CD14-positive monocyte (primary cell): ENCODE measurements at regions not wholly inside any gene's neighbourhood (a gene's known extent, or its start where the extent isn't known, plus 50 kb on each side); places are given as distances from the start of the nearest gene placed in this dataset.

Source experiments
- DNase-seq, 3 donors: peaks; one replicate each; pipeline ENCODE4 v3.0.0-alpha.2; 2011 to 2022
- H2AFZ ChIP-seq: 2 replicates; pipeline ENCODE4 v1.6.0; 2012; ENCODE audit warnings: mild to moderate bottlenecking, low read depth, low read length, inconsistent platforms; ENCODE audit not compliant: insufficient read depth, poor library complexity, severe bottlenecking
- H3K27ac ChIP-seq, 2 donors: 1 replicate in 1 of 2; 2 replicates in 1 of 2; pipeline ENCODE4 v1.5.1; 2012 to 2013; ENCODE audit warnings: low read length in 2 of 2, control low read depth in 1 of 2, inconsistent platforms in 1 of 2, low read depth in 1 of 2, mild to moderate bottlenecking in 1 of 2
- H3K27me3 ChIP-seq, 2 donors: one replicate each; pipeline versions ENCODE4 v1.6.0 to v1.6.1; 2011 to 2013; ENCODE audit warnings: low read length in 2 of 2; ENCODE audit not compliant: control insufficient read depth in 2 of 2, insufficient read depth in 2 of 2
- H3K36me3 ChIP-seq, 2 donors: replicated peaks in 1 of 2; 1 replicate in 1 of 2; 2 replicates in 1 of 2; pipeline versions ENCODE4 v1.5.1 to v1.6.1; 2012 to 2013; ENCODE audit warnings: low read length in 2 of 2, control low read depth in 1 of 2, inconsistent platforms in 1 of 2, mild to moderate bottlenecking in 1 of 2; ENCODE audit not compliant: insufficient read depth in 2 of 2, control insufficient read depth in 1 of 2
- H3K4me1 ChIP-seq, 2 donors: 1 replicate in 1 of 2; 2 replicates in 1 of 2; pipeline versions ENCODE4 v1.5.1 to v1.6.1; 2012 to 2013; ENCODE audit warnings: low read length in 2 of 2, control low read depth in 1 of 2, inconsistent platforms in 1 of 2, mild to moderate bottlenecking in 1 of 2, moderate library complexity in 1 of 2; ENCODE audit not compliant: insufficient read depth in 2 of 2, control insufficient read depth in 1 of 2
- H3K4me2 ChIP-seq: replicated peaks from 2 replicates; pipeline ENCODE3; 2012; ENCODE audit warnings: low read length, moderate library complexity, mild to moderate bottlenecking; ENCODE audit not compliant: poor library complexity, severe bottlenecking; ENCODE audit errors: extremely low read depth
- H3K4me3 ChIP-seq, 3 experiments: fragments of 200-600 bp in 1 of 3; sonication (generic) in 1 of 3; replicated peaks in 1 of 3; 1 replicate in 2 of 3; 2 replicates in 1 of 3; pipeline ENCODE4 v1.5.1; 2011 to 2013; ENCODE audit warnings: low read length in 3 of 3, mild to moderate bottlenecking in 3 of 3, control low read depth in 2 of 3, low read depth in 2 of 3, inconsistent platforms in 1 of 3, moderate library complexity in 1 of 3
- H3K79me2 ChIP-seq: 2 replicates; pipeline ENCODE4 v1.6.0; 2012; ENCODE audit warnings: mild to moderate bottlenecking, control low read depth, inconsistent platforms, low read length, moderate library complexity; ENCODE audit not compliant: insufficient read depth
- H3K9ac ChIP-seq: 2 replicates; pipeline ENCODE4 v1.6.0; 2017; ENCODE audit warnings: low read length, mild to moderate bottlenecking; ENCODE audit not compliant: insufficient read depth, poor library complexity, severe bottlenecking
- H3K9me3 ChIP-seq, 2 donors: replicated peaks in 1 of 2; 1 replicate in 1 of 2; 2 replicates in 1 of 2; pipeline versions ENCODE4 v1.5.1 to v1.6.1; 2012 to 2013; ENCODE audit warnings: low read length in 2 of 2, control low read depth in 1 of 2; ENCODE audit not compliant: control insufficient read depth in 1 of 2, insufficient read depth in 1 of 2
- H4K20me1 ChIP-seq: 2 replicates; pipeline ENCODE4 v1.6.0; 2012; ENCODE audit warnings: mild to moderate bottlenecking, low read length, control low read depth, moderate library complexity; ENCODE audit not compliant: insufficient read depth
- H3K27ac Mint-ChIP-seq, 7 donors: one replicate each; pipeline ENCODE4 v1.8.0; 2020; ENCODE audit warnings: mild to moderate bottlenecking in 7 of 7, mixed read lengths in 7 of 7, moderate library complexity in 6 of 7, inconsistent platforms in 2 of 7
- H3K27me3 Mint-ChIP-seq, 3 donors: one replicate each; pipeline ENCODE4 v1.8.0; 2021 to 2022; ENCODE audit warnings: low read depth in 3 of 3, mild to moderate bottlenecking in 3 of 3, mixed read lengths in 3 of 3, moderate library complexity in 3 of 3, inconsistent platforms in 1 of 3
- H3K36me3 Mint-ChIP-seq, 2 donors: one replicate each; pipeline ENCODE4 v1.8.0; 2020; ENCODE audit warnings: mixed read lengths in 2 of 2, inconsistent platforms in 1 of 2, mild to moderate bottlenecking in 1 of 2
- H3K4me1 Mint-ChIP-seq: one replicate; pipeline ENCODE4 v1.8.0; 2020; ENCODE audit warnings: mild to moderate bottlenecking, mixed read lengths
- H3K4me3 Mint-ChIP-seq, 2 donors: one replicate each; pipeline ENCODE4 v1.8.0; 2020; ENCODE audit warnings: mild to moderate bottlenecking in 2 of 2, mixed read lengths in 2 of 2, moderate library complexity in 1 of 2
- H3K9me3 Mint-ChIP-seq, 7 donors: one replicate each; pipeline ENCODE4 v1.8.0; 2020 to 2022; ENCODE audit warnings: mixed read lengths in 7 of 7, mild to moderate bottlenecking in 6 of 7, moderate library complexity in 6 of 7, inconsistent platforms in 2 of 7
- CTCF ChIP-seq: fragments of 200-600 bp; IDR thresholded peaks from one replicate; pipeline ENCODE4 v1.8.0; 2022; ENCODE audit warnings: antibody characterized with exemption, mild to moderate bottlenecking
- WGBS: methylation state at CpG from one replicate; pipeline ENCODE4 v1.1.5; 2013; ENCODE audit warnings: missing lambda C conversion rate; ENCODE audit not compliant: insufficient coverage; 5-methylcytosine and 5-hydroxymethylcytosine counted together
- intact Hi-C, 2 donors: fragments of 100-400 bp; cut with micrococcal nuclease; formaldehyde crosslinking; loops; one replicate each; pipeline versions ENCODE4 v1.15.0 to v1.15.1; 2023

- peaks cover 15 to 26% of the 10 kb centered on the region in 2 donors for H3K4me1 ChIP-seq
- no peak overlapping the region for H3K9ac ChIP-seq
- no peaks in the 10 kb centered on the region for H3K27me3 Mint-ChIP-seq
- no peaks in the 10 kb centered on the region for H3K79me2 ChIP-seq
- intact Hi-C loops: no loop called here
- peak overlapping the region; percentile 65 for H3K4me2 ChIP-seq
- TF ChIP-seq CTCF: no peak
- no peaks in the 10 kb centered on the region for H3K27me3 ChIP-seq
- DNase-seq: no peak
- H3K4me1 Mint-ChIP-seq: peaks cover 24% of the 10 kb centered on the region
- H4K20me1 ChIP-seq: no peaks in the 10 kb centered on the region
- H2AFZ ChIP-seq: no peak overlapping the region
- H3K4me3 ChIP-seq: peak overlapping the region in 1 of 3 experiments; percentile 54
- peak overlapping the region in 1 of 2 donors; percentile 3 for H3K27ac ChIP-seq
- WGBS: no CpG with 5 or more reads among the region's 3 CpGs
- H3K27ac Mint-ChIP-seq: peak overlapping the region in 5 of 7 donors; percentile 24 to 60 (median 40)
- no peaks in the 10 kb centered on the region for H3K36me3 ChIP-seq
- no peaks in the 10 kb centered on the region for H3K9me3 Mint-ChIP-seq
- no peak overlapping the region for H3K4me3 Mint-ChIP-seq
- no peaks in the 10 kb centered on the region for H3K9me3 ChIP-seq
- no peaks in the 10 kb centered on the region for H3K36me3 Mint-ChIP-seq
These were observed 1168.2 kb upstream of the ZEB2 start for GRCh38 chr2:145688156-145688555.

- no peak overlapping the region for H3K9ac ChIP-seq
- DNase-seq: peak; percentile 13 to 43 (median 26)
- peak overlapping the region; percentile 7 for H2AFZ ChIP-seq
- peaks cover 25% of the 10 kb centered on the region for H3K4me1 Mint-ChIP-seq
- intact Hi-C loops: no loop called here
- H3K4me3 Mint-ChIP-seq: peak overlapping the region in 1 of 2 donors; percentile 79
- no peak for TF ChIP-seq CTCF
- no peaks in the 10 kb centered on the region for H3K27me3 ChIP-seq
- H4K20me1 ChIP-seq: no peaks in the 10 kb centered on the region
- peak overlapping the region in 1 of 3 experiments; percentile 54 for H3K4me3 ChIP-seq
- H3K4me2 ChIP-seq: peak overlapping the region; percentile 65
- no peaks in the 10 kb centered on the region for H3K36me3 Mint-ChIP-seq
- H3K9me3 Mint-ChIP-seq: no peaks in the 10 kb centered on the region
- H3K9me3 ChIP-seq: no peaks in the 10 kb centered on the region
- H3K4me1 ChIP-seq: peaks cover 19 to 26% of the 10 kb centered on the region in 2 donors
- no peaks in the 10 kb centered on the region for H3K36me3 ChIP-seq
- H3K27ac Mint-ChIP-seq: peak overlapping the region; percentile 11 to 60 (median 37)
- H3K79me2 ChIP-seq: no peaks in the 10 kb centered on the region
- no CpG with 5 or more reads among the region's 4 CpGs for WGBS
- peak overlapping the region in 1 of 2 donors; percentile 3 for H3K27ac ChIP-seq
- no peaks in the 10 kb centered on the region for H3K27me3 Mint-ChIP-seq
These were observed 1167.7 kb upstream of the ZEB2 start for GRCh38 chr2:145687442-145688134.
